ENCODE measurements at regions not wholly inside any gene's neighbourhood (a gene's known extent, or its start where the extent isn't known, plus 50 kb on each side); places are given as distances from the start of the nearest gene placed in this dataset.

- no CpG with 5 or more reads among the region's 10 CpGs for WGBS (ENCODE audit: extremely low coverage, insufficient coverage, low lambda C conversion rate)
- DNase-seq = no peak
- Histone ChIP-seq H2BK120ac (ENCODE audit: low read depth, low read length) (no peak overlapping the region), H3K18ac (ENCODE audit: low read length) (no peak overlapping the region), H3K9ac (ENCODE audit: low read length) (no peak overlapping the region), H3K23ac (ENCODE audit: low read length) (no peak overlapping the region), H3K27me3 (ENCODE audit: insufficient read depth, low read length, poor library complexity) (no peaks in the 10 kb centered on the region), H2BK5ac (ENCODE audit: low read length) (no peak overlapping the region), H3K4me3 (ENCODE audit: low read length) (no peak overlapping the region), H2BK15ac (replicated peaks; ENCODE audit: low read depth) (no peak overlapping the region), H3K4ac (ENCODE audit: low read depth, low read length) (no peak overlapping the region), H3K79me1 (ENCODE audit: low read length) (no peaks in the 10 kb centered on the region), H3K27ac (ENCODE audit: low read depth, low read length) (no peak overlapping the region), H3K79me2 (ENCODE audit: control insufficient read depth, insufficient read depth, low read length) (no peaks in the 10 kb centered on the region), H4K5ac (ENCODE audit: low read length) (no peak overlapping the region), H3K4me1 (ENCODE audit: control insufficient read depth, low read depth, low read length) (no peaks in the 10 kb centered on the region), H3K36me3 (ENCODE audit: control insufficient read depth, insufficient read depth, low read length) (no peaks in the 10 kb centered on the region), H3K4me2 (ENCODE audit: low read length) (no peak overlapping the region), H3K56ac (ENCODE audit: low read length) (no peak overlapping the region), H4K8ac (ENCODE audit: low read depth, low read length) (no peak overlapping the region), H2AK5ac (ENCODE audit: low read length) (no peak overlapping the region)
Measured at GRCh38 chr5:7016999-7017747, 303.9 kb downstream of the TENT4A start.

DNA sequence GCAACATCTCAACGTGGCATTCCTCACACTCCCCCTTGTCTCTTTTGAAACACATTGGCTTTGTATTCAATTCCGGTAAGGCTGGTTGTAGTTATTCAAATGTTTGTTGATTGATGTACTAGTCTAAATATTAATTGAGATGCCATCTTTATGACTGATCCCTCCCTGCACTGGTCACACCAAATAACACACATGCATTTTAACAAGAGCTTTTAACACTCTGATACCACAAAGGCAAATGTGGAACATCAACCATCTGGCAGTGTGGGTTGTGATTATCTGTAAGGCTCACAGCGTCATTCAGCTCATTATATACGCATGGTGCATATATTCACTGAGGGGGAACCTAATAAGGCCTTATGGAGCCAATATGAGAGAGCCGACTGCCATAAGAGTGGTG, 305.0 kb downstream of the TENT4A start:
- no CpG with 5 or more reads among the region's 5 CpGs for WGBS (ENCODE audit: extremely low coverage, insufficient coverage, low lambda C conversion rate)
- H3K18ac ChIP-seq (ENCODE audit: low read length) = no peak overlapping the region
- no peak overlapping the region for H2AK5ac ChIP-seq (ENCODE audit: low read length)
- H3K36me3 ChIP-seq (ENCODE audit: control insufficient read depth, insufficient read depth, low read length) = no peaks in the 10 kb centered on the region
- no peaks in the 10 kb centered on the region for H3K79me2 ChIP-seq (ENCODE audit: control insufficient read depth, insufficient read depth, low read length)
- H2BK120ac ChIP-seq (ENCODE audit: low read depth, low read length) = no peak overlapping the region
- H3K79me1 ChIP-seq (ENCODE audit: low read length) = no peaks in the 10 kb centered on the region
- H3K4me2 ChIP-seq (ENCODE audit: low read length) = no peak overlapping the region
- H3K4me3 ChIP-seq (ENCODE audit: low read length) = no peak overlapping the region
- no peak overlapping the region for H3K27ac ChIP-seq (ENCODE audit: low read depth, low read length)
- H3K9ac ChIP-seq (ENCODE audit: low read length) = no peak overlapping the region
- H4K5ac ChIP-seq (ENCODE audit: low read length) = no peak overlapping the region
- no peak overlapping the region for H3K56ac ChIP-seq (ENCODE audit: low read length)
- no peak overlapping the region for H2BK15ac ChIP-seq (replicated peaks; ENCODE audit: low read depth)
- no peaks in the 10 kb centered on the region for H3K4me1 ChIP-seq (ENCODE audit: control insufficient read depth, low read depth, low read length)
- H4K8ac ChIP-seq (ENCODE audit: low read depth, low read length) = no peak overlapping the region
- no peaks in the 10 kb centered on the region for H3K27me3 ChIP-seq (ENCODE audit: insufficient read depth, low read length, poor library complexity)
- no peak for DNase-seq
- no peak overlapping the region for H2BK5ac ChIP-seq (ENCODE audit: low read length)
- no peak overlapping the region for H3K23ac ChIP-seq (ENCODE audit: low read length)
- H3K4ac ChIP-seq (ENCODE audit: low read depth, low read length) = no peak overlapping the region

DNA sequence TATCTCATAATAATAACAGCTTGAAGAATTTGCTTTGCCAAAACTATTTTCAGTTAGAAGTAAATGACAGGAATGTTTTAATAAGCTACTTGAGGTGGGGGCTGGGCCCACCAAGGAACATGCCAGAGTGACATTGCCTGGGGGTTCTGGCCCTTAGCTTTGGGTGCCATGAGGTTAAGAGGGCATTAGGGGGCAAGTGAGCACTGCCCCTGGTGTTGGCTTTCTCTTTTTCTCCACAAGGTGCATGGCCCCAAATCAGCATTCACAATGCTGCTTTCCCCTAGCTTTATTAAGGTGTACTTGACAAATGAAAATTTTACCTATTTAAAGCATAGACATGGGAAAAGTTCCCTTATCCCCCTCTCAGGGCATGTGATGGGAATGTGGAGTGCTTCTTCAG, 305.4 kb downstream of the TENT4A start:
- Histone ChIP-seq H3K4ac (ENCODE audit: low read depth, low read length) (no peak overlapping the region), H3K79me2 (ENCODE audit: control insufficient read depth, insufficient read depth, low read length) (no peaks in the 10 kb centered on the region), H3K4me3 (ENCODE audit: low read length) (no peak overlapping the region), H3K36me3 (ENCODE audit: control insufficient read depth, insufficient read depth, low read length) (no peaks in the 10 kb centered on the region), H3K4me1 (ENCODE audit: control insufficient read depth, low read depth, low read length) (no peaks in the 10 kb centered on the region), H4K8ac (ENCODE audit: low read depth, low read length) (no peak overlapping the region), H3K9ac (ENCODE audit: low read length) (no peak overlapping the region), H3K56ac (ENCODE audit: low read length) (no peak overlapping the region), H3K18ac (ENCODE audit: low read length) (no peak overlapping the region), H2BK15ac (replicated peaks; ENCODE audit: low read depth) (no peak overlapping the region), H3K79me1 (ENCODE audit: low read length) (no peaks in the 10 kb centered on the region), H2BK120ac (ENCODE audit: low read depth, low read length) (no peak overlapping the region), H2AK5ac (ENCODE audit: low read length) (no peak overlapping the region), H3K4me2 (ENCODE audit: low read length) (no peak overlapping the region), H3K23ac (ENCODE audit: low read length) (no peak overlapping the region), H3K27ac (ENCODE audit: low read depth, low read length) (no peak overlapping the region), H4K5ac (ENCODE audit: low read length) (no peak overlapping the region), H3K27me3 (ENCODE audit: insufficient read depth, low read length, poor library complexity) (no peaks in the 10 kb centered on the region), H2BK5ac (ENCODE audit: low read length) (no peak overlapping the region)
- DNase-seq = no peak

DNA sequence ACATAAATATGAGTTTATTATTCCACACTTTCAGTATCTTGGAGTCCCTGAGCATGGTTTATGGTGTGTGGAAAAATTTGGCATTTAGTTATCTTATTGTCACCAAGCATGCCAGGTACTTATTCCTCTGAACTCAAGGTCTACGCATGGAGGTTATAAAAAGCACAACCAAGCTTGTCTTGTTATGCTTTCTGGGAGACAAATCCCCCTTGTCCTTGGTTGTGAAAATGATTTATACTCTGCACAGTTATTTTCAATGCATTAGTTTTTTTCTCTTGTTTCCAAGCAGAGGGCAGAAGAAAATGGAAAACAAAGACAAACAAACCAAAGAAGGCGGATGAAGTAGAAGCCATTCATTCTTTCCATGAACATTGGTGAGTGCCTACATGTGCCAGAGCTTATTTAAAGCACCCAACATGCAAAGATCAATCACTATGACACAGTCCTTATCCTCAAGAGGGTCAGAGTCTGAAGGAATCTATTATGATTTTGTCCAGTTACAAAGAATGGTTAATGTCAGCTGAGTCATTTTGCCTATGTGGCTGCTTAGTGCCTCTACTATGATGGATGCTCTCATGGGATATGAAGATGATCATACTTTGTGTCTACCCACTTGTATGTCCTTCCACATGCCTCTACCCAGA, 323.1 kb downstream of the TENT4A start:
- no peaks in the 10 kb centered on the region for H3K27me3 ChIP-seq (ENCODE audit: insufficient read depth, low read length, poor library complexity)
- no peak overlapping the region for H2BK120ac ChIP-seq (ENCODE audit: low read depth, low read length)
- no peak overlapping the region for H3K9ac ChIP-seq (ENCODE audit: low read length)
- H3K4me1 ChIP-seq (ENCODE audit: control insufficient read depth, low read depth, low read length) = no peaks in the 10 kb centered on the region
- H3K4ac ChIP-seq (ENCODE audit: low read depth, low read length) = no peak overlapping the region
- H3K56ac ChIP-seq (ENCODE audit: low read length) = no peak overlapping the region
- H3K4me2 ChIP-seq (ENCODE audit: low read length) = no peak overlapping the region
- H3K79me2 ChIP-seq (ENCODE audit: control insufficient read depth, insufficient read depth, low read length) = no peaks in the 10 kb centered on the region
- no peak overlapping the region for H3K18ac ChIP-seq (ENCODE audit: low read length)
- no peak overlapping the region for H2BK15ac ChIP-seq (replicated peaks; ENCODE audit: low read depth)
- H3K36me3 ChIP-seq (ENCODE audit: control insufficient read depth, insufficient read depth, low read length) = no peaks in the 10 kb centered on the region
- H4K5ac ChIP-seq (ENCODE audit: low read length) = no peak overlapping the region
- H4K8ac ChIP-seq (ENCODE audit: low read depth, low read length) = no peak overlapping the region
- WGBS (ENCODE audit: extremely low coverage, insufficient coverage, low lambda C conversion rate) = no CpG with 5 or more reads among the region's 2 CpGs
- no peak overlapping the region for H2AK5ac ChIP-seq (ENCODE audit: low read length)
- H2BK5ac ChIP-seq (ENCODE audit: low read length) = no peak overlapping the region
- H3K4me3 ChIP-seq (ENCODE audit: low read length) = no peak overlapping the region
- H3K27ac ChIP-seq (ENCODE audit: low read depth, low read length) = no peak overlapping the region
- H3K23ac ChIP-seq (ENCODE audit: low read length) = no peak overlapping the region
- no peaks in the 10 kb centered on the region for H3K79me1 ChIP-seq (ENCODE audit: low read length)
- no peak for DNase-seq

GRCh38 chr5:7039074-7039473, 325.8 kb downstream of the TENT4A start:
- H3K18ac ChIP-seq (ENCODE audit: low read length) = no peak overlapping the region
- no peaks in the 10 kb centered on the region for H3K36me3 ChIP-seq (ENCODE audit: control insufficient read depth, insufficient read depth, low read length)
- no peak overlapping the region for H3K4me3 ChIP-seq (ENCODE audit: low read length)
- no peaks in the 10 kb centered on the region for H3K27me3 ChIP-seq (ENCODE audit: insufficient read depth, low read length, poor library complexity)
- H3K79me2 ChIP-seq (ENCODE audit: control insufficient read depth, insufficient read depth, low read length) = no peaks in the 10 kb centered on the region
- no peak overlapping the region for H2BK15ac ChIP-seq (replicated peaks; ENCODE audit: low read depth)
- no peak overlapping the region for H3K56ac ChIP-seq (ENCODE audit: low read length)
- H3K23ac ChIP-seq (ENCODE audit: low read length) = no peak overlapping the region
- H4K8ac ChIP-seq (ENCODE audit: low read depth, low read length) = no peak overlapping the region
- no peaks in the 10 kb centered on the region for H3K79me1 ChIP-seq (ENCODE audit: low read length)
- H3K9ac ChIP-seq (ENCODE audit: low read length) = no peak overlapping the region
- H3K27ac ChIP-seq (ENCODE audit: low read depth, low read length) = no peak overlapping the region
- H2BK5ac ChIP-seq (ENCODE audit: low read length) = no peak overlapping the region
- no peaks in the 10 kb centered on the region for H3K4me1 ChIP-seq (ENCODE audit: control insufficient read depth, low read depth, low read length)
- H4K5ac ChIP-seq (ENCODE audit: low read length) = no peak overlapping the region
- H3K4ac ChIP-seq (ENCODE audit: low read depth, low read length) = no peak overlapping the region
- no peak overlapping the region for H2BK120ac ChIP-seq (ENCODE audit: low read depth, low read length)
- DNase-seq = no peak
- no peak overlapping the region for H3K4me2 ChIP-seq (ENCODE audit: low read length)
- 100% methylated on average over 1 of the region's 4 CpGs for WGBS (ENCODE audit: extremely low coverage, insufficient coverage, low lambda C conversion rate)
- no peak overlapping the region for H2AK5ac ChIP-seq (ENCODE audit: low read length)

DNA sequence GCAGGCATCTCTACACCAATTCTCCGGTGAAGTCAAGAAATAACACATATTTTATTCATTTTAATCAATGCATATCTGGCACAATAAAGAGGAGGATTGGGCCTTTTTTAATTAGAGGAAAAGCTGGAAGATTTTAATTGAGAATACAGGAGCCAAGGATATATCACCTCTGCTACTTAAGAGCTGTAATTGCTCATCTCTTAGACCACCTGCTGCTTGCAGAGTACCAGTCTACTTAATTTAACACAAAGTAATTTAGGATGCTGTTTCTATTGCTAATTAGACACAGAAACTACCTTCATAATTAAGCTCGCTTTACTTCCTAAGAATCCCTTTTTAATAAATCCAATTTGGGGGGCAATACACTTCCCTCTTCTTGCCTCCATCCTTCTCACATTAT, 326.9 kb downstream of the TENT4A start:
- no peak overlapping the region for H3K4ac ChIP-seq (ENCODE audit: low read depth, low read length)
- no peak for DNase-seq
- no peaks in the 10 kb centered on the region for H3K79me1 ChIP-seq (ENCODE audit: low read length)
- no peak overlapping the region for H2BK5ac ChIP-seq (ENCODE audit: low read length)
- no peak overlapping the region for H4K8ac ChIP-seq (ENCODE audit: low read depth, low read length)
- H3K23ac ChIP-seq (ENCODE audit: low read length) = no peak overlapping the region
- no peaks in the 10 kb centered on the region for H3K79me2 ChIP-seq (ENCODE audit: control insufficient read depth, insufficient read depth, low read length)
- no peak overlapping the region for H3K4me2 ChIP-seq (ENCODE audit: low read length)
- H3K4me3 ChIP-seq (ENCODE audit: low read length) = no peak overlapping the region
- no peaks in the 10 kb centered on the region for H3K4me1 ChIP-seq (ENCODE audit: control insufficient read depth, low read depth, low read length)
- H3K27me3 ChIP-seq (ENCODE audit: insufficient read depth, low read length, poor library complexity) = no peaks in the 10 kb centered on the region
- no peak overlapping the region for H4K5ac ChIP-seq (ENCODE audit: low read length)
- H2BK120ac ChIP-seq (ENCODE audit: low read depth, low read length) = no peak overlapping the region
- H2AK5ac ChIP-seq (ENCODE audit: low read length) = no peak overlapping the region
- WGBS (ENCODE audit: extremely low coverage, insufficient coverage, low lambda C conversion rate) = no CpG with 5 or more reads among the region's 2 CpGs
- no peaks in the 10 kb centered on the region for H3K36me3 ChIP-seq (ENCODE audit: control insufficient read depth, insufficient read depth, low read length)
- no peak overlapping the region for H3K27ac ChIP-seq (ENCODE audit: low read depth, low read length)
- H3K18ac ChIP-seq (ENCODE audit: low read length) = no peak overlapping the region
- H3K56ac ChIP-seq (ENCODE audit: low read length) = no peak overlapping the region
- H2BK15ac ChIP-seq (replicated peaks; ENCODE audit: low read depth) = no peak overlapping the region
- H3K9ac ChIP-seq (ENCODE audit: low read length) = no peak overlapping the region

Data from mesendoderm (in vitro differentiated cells).